ENCODE measurements at regions not wholly inside any gene's neighbourhood (a gene's known extent, or its start where the extent isn't known, plus 50 kb on each side); places are given as distances from the start of the nearest gene placed in this dataset.

- TF ChIP-seq, protein P1, sequence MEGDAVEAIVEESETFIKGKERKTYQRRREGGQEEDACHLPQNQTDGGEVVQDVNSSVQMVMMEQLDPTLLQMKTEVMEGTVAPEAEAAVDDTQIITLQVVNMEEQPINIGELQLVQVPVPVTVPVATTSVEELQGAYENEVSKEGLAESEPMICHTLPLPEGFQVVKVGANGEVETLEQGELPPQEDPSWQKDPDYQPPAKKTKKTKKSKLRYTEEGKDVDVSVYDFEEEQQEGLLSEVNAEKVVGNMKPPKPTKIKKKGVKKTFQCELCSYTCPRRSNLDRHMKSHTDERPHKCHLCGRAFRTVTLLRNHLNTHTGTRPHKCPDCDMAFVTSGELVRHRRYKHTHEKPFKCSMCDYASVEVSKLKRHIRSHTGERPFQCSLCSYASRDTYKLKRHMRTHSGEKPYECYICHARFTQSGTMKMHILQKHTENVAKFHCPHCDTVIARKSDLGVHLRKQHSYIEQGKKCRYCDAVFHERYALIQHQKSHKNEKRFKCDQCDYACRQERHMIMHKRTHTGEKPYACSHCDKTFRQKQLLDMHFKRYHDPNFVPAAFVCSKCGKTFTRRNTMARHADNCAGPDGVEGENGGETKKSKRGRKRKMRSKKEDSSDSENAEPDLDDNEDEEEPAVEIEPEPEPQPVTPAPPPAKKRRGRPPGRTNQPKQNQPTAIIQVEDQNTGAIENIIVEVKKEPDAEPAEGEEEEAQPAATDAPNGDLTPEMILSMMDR (IDR thresholded peaks at IDR 0.05; ENCODE audit: control extremely low read depth in 1 of 3, insufficient read depth in 1 of 3, low read depth in 1 of 3, low read length in 3 of 3) = no peak
- TF ChIP-seq MAFK (IDR thresholded peaks at IDR 0.05; ENCODE audit: low read depth, low read length) = no peak
- TF ChIP-seq SP2 (IDR thresholded peaks at IDR 0.05; ENCODE audit: low read length) = no peak
- TF ChIP-seq JUND (IDR thresholded peaks at IDR 0.05; ENCODE audit: low read length) = no peak
- TF ChIP-seq GTF2F1 (IDR thresholded peaks at IDR 0.05; ENCODE audit: borderline replicate concordance, low read depth, low read length) = no peak
Observed at GRCh38 chr4:24228692-24229091, 338.8 kb upstream of the PPARGC1A start.
